NCI-H128 (cell line): ENCODE measurements at regions not wholly inside any gene's neighbourhood (a gene's known extent, or its start where the extent isn't known, plus 50 kb on each side); places are given as distances from the start of the nearest gene placed in this dataset.
"Not testable (repeated sequence)": the region's sequence is repeated elsewhere in the genome, so short reads cannot be mapped to it uniquely, and the experiment has no call there.

ENCODE experiments used
- DNase-seq: peaks from one replicate; lab custom pipeline; 2025; ENCODE audit not compliant: unreplicated experiment; lab: John Stamatoyannopoulos, UW

DNA sequence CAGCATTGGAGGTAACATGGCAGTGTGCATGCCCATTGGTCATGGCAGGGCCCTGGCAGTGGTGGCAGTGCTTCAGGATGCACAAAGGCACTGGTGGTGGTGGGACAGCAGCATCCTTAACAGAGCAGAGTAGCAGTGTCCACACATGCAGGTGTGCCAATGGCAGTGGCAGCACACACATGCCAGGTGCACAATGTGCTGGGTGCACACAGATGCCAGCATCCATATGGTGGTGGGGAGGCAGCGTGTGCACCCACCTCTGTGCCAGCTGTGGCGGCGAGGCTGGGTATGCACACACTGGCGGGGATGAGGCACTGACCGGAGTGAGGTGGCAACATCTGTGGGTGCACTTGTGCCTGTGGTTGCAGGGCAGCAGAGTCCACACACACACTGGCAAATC lies 150.6 kb downstream of the SI start:
- no peak for DNase-seq

- no peak for DNase-seq
These were observed 159.4 kb downstream of the SI start for GRCh38 chr3:164918905-164919304.

- DNase-seq, result no peak
These were observed 165.4 kb downstream of the SI start for GRCh38 chr3:164912916-164913315.

DNA sequence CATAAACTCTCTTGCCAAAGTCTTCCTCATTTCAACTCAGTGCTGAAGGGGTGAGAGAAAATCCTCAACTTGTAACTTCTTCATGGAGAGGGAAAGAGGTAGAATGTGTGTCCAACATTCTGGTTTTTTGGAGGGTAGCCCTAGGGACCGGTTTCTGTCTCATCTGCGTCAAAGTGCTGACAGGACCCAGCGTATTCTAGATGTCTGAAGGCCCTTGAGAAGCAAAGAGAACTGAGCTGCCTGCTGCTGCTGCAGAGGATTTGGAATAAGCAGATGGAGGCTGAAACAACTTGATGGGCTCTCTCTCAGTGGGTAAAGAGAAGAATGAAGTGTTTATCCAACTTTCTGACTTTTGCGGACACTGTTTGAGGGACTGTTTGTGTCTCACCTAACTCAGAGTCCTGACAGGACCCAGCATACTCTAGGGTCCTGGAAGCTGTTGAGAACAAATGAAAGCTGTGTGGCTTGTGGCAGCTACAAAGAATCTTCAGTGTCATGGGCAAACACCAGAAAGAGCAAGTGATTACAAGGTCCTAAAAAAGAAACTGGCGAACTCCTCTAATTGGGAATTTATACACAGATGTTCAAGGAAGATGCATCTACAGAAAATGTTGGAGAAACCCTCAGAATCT lies 174.4 kb downstream of the SI start:
- no peak for DNase-seq

DNA sequence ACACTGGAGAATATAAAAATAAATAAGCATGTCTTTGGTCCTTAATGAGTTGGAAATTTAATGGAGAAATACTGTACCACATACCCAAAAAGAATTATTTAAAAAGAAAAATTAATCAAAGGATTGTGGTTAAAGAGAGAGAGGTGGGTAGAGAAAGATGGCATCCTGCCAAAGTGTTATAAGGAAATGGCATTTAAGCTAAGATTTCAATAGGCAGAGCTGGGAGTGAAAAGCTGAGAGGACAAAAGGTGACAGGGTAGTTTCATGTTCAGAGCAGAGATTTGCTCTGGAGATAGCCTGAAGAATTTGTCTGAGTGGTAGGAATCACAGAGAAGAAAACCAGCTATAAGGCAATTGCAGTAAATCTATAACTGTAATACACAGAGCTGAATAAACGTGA lies 181.0 kb downstream of the SI start:
- peak; percentile 15 for DNase-seq

DNA sequence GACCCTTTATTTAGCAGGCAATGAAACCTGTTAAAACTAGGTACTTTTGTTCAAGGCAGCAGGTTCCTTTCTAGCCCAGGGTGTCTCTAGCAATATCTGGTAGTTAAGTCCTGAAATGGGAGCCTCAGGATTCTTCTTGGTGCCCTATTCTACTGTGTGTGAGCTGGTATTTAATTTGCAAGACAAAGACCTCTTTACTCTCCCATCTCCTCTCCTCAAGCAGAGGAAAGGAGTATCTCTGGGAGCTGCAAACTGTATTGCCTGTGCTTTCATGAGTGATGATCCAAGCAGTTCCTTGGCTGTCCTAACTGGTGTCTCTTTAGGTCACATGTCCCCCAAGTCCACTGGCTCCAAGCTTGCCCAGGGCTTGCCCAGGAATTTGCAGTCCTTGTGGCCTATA lies 188.2 kb downstream of the SI start:
- DNase-seq, result no peak

DNA sequence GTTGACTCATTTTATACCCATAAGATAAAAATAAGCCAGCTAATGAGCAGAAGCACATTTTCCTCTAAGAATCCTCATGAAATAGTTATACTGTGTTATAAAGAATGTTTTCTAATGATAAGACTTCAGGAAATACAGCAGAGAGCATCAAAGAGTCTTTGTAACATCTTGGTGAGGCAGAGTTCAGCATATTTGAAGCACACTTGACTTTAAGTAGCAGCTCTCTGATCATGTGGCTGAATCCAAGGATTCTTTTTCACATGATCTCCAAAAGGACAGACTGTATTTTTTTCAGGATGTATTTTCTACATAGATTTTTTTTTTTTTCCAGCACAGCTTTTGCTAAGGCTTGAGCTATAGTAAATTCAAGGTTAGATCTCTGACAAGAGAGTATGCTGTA lies 195.1 kb downstream of the SI start:
- no peak for DNase-seq

GRCh38 chr3:164879201-164879600 lies 199.1 kb downstream of the SI start:
- DNase-seq, result no peak

- no peak for DNase-seq
These were observed 213.8 kb downstream of the SI start for GRCh38 chr3:164864454-164864853.

GRCh38 chr3:164852866-164853265 lies 225.4 kb downstream of the SI start:
- no peak for DNase-seq

DNA sequence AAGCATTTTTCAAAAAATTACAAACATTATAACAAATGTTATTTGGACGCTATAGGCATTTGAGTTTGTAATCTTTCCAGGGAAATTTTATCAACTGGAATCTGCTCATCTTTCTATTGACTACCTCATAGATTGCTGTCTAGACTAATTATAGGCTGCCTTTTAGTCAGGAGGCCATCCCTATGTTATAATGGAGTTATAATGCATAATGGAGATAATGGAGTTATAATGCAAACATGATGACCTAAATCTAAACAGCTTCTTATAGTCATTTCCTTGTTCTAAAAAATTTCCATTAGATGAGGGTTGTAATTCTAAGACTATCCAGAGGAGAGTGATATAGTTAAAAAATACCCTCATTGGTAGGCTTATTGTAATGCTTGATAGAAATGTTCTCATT lies 226.4 kb downstream of the SI start:
- no peak for DNase-seq

GRCh38 chr3:164851204-164851603 lies 227.1 kb downstream of the SI start:
- DNase-seq, result no peak

DNA sequence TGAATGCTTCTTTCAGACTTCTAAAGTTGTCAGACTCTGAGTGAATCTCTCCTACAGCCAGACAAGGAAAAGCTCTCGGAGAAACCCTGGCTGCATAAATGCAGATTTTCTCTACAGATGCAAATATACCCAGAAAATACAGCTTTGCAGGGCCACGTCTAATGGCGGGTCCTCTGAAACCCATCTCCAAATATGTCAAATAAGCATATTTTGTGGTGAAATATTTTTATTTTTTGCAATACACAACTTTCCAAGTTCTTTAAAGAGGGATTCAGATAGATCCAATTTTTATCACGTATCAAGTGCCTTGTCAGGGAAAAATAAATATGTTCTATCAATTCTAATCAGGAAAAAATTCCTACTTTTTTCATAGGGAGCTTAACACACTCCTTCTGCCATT lies 229.4 kb downstream of the SI start:
- no peak for DNase-seq

GRCh38 chr3:164845739-164846138 lies 232.6 kb downstream of the SI start:
- DNase-seq, result no peak

GRCh38 chr3:164832216-164832615 lies 246.1 kb downstream of the SI start:
- no peak for DNase-seq

DNA sequence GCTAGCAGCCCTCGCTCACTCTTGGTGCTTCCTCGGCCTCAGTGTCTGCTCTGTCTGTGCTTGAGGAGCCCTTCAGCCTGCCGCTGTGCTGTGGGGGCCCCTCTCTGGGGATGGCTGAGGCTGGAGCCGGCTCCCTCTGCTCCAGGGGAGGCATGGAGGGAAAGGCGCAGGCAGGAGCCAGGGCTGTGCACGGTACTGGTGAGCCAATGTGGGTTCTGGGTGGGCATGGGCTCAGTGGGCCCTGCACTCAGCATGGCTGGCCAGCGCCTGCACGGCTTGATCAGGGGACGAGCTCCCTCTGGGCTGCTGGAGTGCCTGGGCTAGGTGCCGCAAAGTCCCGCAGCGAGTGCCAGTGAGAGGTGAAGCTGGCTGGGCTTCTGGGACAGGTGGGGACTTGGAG lies 260.0 kb downstream of the SI start:
- no peak for DNase-seq

DNA sequence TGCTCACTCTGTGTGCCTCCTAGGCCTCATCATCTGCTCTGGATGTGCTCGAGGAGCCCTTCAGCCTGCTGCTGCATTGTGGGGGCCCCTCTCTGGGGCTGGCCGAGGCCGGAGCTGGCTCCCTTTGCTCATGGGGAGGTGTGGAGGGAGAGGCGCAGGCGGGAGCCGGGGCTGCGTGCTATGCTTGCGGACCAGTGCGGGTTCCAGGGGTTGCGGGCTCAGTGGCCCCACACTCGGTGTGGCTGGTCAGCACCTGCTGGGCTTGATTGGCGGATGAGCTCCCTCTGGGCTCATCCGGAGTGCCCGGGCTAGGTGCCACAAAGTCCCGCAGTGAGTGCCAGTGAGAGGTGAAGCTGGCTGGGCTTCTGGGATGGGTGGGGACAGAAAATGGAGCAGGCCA lies 264.2 kb downstream of the SI start:
- no peak for DNase-seq

DNA sequence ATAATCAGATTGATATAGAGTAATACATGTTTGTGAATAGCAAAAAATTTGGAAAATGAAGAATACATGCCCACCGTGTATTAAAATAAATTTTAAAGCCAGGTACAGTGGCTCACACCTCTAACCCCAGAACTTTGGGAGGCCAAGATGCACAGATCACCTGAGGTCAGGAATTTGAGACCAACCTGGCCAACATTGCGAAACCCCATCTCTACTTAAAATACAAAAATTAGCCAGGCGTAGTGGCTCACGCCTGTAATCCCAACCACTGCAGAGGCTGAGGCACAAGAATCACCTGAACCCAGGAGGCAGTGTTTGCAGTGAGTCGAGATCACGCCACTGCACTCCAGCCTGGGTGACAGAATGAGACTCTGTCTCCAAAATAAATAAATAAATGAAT lies 266.3 kb downstream of the SI start:
- DNase-seq, result no peak

GRCh38 chr3:164806188-164806587 lies 272.1 kb downstream of the SI start:
- DNase-seq, result no peak

- no peak for DNase-seq
These were observed 284.2 kb downstream of the SI start for GRCh38 chr3:164794099-164794498.

- DNase-seq, result no peak
These were observed 287.0 kb downstream of the SI start for GRCh38 chr3:164791263-164791662.

DNA sequence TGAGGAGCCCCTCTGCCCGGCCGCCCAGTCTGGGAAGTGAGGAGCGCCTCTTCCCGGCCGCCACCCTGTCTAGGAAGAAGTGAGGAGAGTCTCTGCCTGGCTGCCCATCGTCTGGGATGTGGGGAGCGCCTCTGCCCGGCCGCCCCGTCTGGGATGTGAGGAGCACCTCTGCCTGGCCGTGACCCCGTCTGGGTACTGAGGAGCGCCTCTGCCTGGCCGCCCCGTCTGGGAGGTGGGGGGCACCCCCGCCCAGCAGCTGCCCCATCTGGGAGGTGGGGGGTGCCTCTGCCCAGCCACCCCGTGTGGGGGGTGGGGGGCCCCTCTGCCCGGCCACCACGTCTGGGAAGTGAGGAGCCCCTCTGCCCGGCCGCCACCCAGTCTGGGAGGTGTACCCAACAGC lies 293.9 kb downstream of the SI start:
- DNase-seq, result not testable (repeated sequence)

DNA sequence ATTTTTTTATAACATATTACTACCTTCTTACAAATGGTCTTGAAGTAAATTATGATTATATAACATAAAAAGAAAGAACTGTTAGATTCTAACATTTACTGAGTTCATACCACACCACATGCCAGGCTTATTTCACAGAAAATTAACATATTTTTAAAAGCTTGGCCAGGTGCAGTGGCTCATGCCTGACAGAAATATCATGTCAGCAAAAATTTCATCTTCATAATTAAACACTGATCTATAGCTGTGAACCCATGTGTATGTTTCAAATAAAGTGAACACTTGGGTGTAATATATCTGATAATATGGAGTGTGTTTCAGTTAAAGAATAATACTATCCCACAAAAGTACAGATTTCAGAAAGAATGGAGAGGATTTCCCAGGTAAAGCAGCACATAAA lies 296.5 kb downstream of the SI start:
- DNase-seq, result no peak

DNA sequence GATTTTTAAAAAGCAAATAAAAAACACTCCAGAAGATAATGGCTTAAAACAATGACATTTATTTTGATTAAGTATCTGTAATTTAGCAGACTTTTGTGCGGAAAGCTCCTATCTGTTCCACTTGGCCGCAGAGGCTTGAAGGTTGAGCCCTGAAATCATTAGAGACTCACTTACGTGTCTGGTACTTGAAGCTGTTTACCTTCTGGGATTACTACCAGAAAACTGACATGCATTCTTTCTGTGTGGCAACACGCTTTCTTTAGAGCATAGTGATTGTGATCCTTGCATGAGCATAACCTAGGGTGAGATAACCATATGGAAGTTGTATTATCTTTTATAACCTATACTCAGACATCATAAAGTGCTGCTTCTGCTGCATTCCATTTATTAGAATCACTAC lies 298.5 kb downstream of the SI start:
- DNase-seq, result peak; percentile 31
